Naive thymus-derived CD8-positive, alpha-beta T cell (primary cell): ENCODE measurements at regions not wholly inside any gene's neighbourhood (a gene's known extent, or its start where the extent isn't known, plus 50 kb on each side); places are given as distances from the start of the nearest gene placed in this dataset.

Source experiments
- ATAC-seq, 2 donors: fragments of 150-1000 bp; cut with Tn5 transposase in 1 of 2; sonication (Bioruptor Pico), chemical (Tn5 transposase) in 1 of 2; 1 replicate in 1 of 2; 2 replicates in 1 of 2; pipeline ENCODE4 v1.10.0; 2021; ENCODE audit warnings: mild to moderate bottlenecking in 2 of 2, moderate library complexity in 2 of 2
- POLR2A ChIA-PET: fragments of 350-600 bp; sonication (Branson Sonifier 250); formaldehyde crosslinking; loops from one replicate; lab custom pipeline; 2021; ENCODE audit warnings: antibody characterized with exemption; lab: Charles Lee
- DNase-seq, 10 donors: peaks; one replicate each; pipeline versions ENCODE4 v3.0.0 to v3.0.0-alpha.2; 2020 to 2022
- H3K27ac Mint-ChIP-seq, 10 donors: one replicate each; pipeline ENCODE4 v1.8.0; 2020 to 2022; ENCODE audit warnings: mild to moderate bottlenecking in 10 of 10, mixed read lengths in 10 of 10, moderate library complexity in 4 of 10, inconsistent platforms in 1 of 10
- H3K27me3 Mint-ChIP-seq, 5 donors: one replicate each; pipeline ENCODE4 v1.8.0; 2021 to 2022; ENCODE audit warnings: mixed read lengths in 5 of 5
- H3K36me3 Mint-ChIP-seq, 3 donors: one replicate each; pipeline ENCODE4 v1.8.0; 2020 to 2022; ENCODE audit warnings: mixed read lengths in 3 of 3, mild to moderate bottlenecking in 2 of 3, inconsistent platforms in 1 of 3
- H3K4me1 Mint-ChIP-seq, 4 donors: one replicate each; pipeline ENCODE4 v1.8.0; 2021 to 2022; ENCODE audit warnings: mixed read lengths in 4 of 4
- H3K4me3 Mint-ChIP-seq, 10 donors: one replicate each; pipeline ENCODE4 v1.8.0; 2020 to 2022; ENCODE audit warnings: mild to moderate bottlenecking in 10 of 10, mixed read lengths in 10 of 10, moderate library complexity in 6 of 10, inconsistent platforms in 1 of 10
- H3K9me3 Mint-ChIP-seq, 9 donors: one replicate each; pipeline ENCODE4 v1.8.0; 2020 to 2022; ENCODE audit warnings: mixed read lengths in 9 of 9, mild to moderate bottlenecking in 3 of 9, inconsistent platforms in 1 of 9, moderate library complexity in 1 of 9

DNA sequence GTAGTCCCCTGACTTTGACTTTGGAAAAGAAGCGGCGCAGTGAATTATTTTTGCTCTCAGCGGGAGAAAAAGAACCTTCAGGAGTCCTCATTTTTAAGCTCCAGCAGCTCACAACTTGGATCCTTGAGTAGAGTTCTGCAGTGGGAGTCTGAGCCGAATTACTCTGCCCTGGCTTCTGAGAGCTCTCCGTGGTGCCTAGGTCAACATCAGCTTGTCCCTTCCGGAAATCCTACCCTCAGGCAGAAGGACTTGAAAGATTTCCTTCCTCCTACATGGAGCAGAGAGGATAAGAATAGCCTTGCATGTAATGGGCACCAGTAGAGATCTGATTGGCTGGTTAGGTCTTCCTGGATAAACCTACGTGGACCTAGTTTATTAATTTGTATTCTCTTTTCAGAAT is 549.7 kb upstream of the TENM3 start:
- peaks cover 0 to 6% (median 0%) of the 10 kb centered on the region in 9 donors for H3K9me3 Mint-ChIP-seq
- ATAC-seq = no peak
- peaks cover 0 to 6% (median 0%) of the 10 kb centered on the region in 5 donors for H3K27me3 Mint-ChIP-seq
- H3K4me3 Mint-ChIP-seq = no peak overlapping the region
- H3K4me1 Mint-ChIP-seq = no peaks in the 10 kb centered on the region
- H3K36me3 Mint-ChIP-seq = no peaks in the 10 kb centered on the region
- no peak overlapping the region for H3K27ac Mint-ChIP-seq
- no peak for DNase-seq
- POLR2A ChIA-PET = no interaction called here

DNA sequence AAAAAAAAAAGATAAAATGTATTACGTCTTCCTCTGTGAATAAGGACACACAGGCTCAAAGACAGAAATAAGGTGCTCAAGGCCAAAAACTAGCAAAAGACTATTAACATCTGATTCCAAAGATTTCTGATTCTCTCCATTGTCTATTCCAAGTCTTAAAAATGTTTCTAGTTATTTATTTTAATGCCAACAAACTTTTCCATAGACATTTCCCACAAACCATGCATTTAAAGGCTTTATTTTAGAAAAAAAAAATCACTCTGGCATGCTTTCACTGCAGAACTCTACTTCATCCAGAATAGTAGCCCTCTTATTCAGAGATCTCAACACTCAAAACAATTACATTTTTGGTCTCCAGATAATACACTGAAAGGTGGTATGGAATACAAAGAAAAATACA is 545.0 kb upstream of the TENM3 start:
- Mint-ChIP-seq H3K27me3 (no peaks in the 10 kb centered on the region), H3K9me3 (peaks cover 0 to 7% (median 0%) of the 10 kb centered on the region in 9 donors), H3K27ac (no peak overlapping the region), H3K4me3 (no peak overlapping the region), H3K4me1 (no peaks in the 10 kb centered on the region), H3K36me3 (no peaks in the 10 kb centered on the region)
- ATAC-seq (no peak), DNase-seq (no peak)
- POLR2A ChIA-PET = no interaction called here

DNA sequence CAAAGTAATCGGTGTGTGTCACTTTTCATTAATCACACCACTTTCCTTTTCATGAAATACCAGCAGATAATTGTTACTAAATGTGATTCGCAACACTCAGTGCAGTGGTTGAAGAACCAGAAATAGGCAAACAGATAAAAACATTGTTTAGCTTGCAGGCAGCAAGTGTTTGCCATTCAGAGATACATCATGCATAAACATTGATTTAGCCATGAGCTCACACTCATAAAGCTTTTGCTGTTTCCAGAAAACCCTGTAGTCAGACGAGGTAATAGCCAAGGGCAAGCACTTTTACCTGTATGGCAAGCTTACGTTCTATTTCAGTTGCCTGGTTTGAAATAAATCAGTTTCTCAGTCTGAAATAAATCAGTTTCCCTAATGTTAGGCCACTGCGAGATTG is 542.0 kb upstream of the TENM3 start:
- POLR2A ChIA-PET = no interaction called here
- Mint-ChIP-seq H3K4me1 (no peaks in the 10 kb centered on the region), H3K4me3 (no peak overlapping the region), H3K36me3 (no peaks in the 10 kb centered on the region), H3K27me3 (no peaks in the 10 kb centered on the region), H3K27ac (no peak overlapping the region), H3K9me3 (peaks cover 0 to 16% (median 0%) of the 10 kb centered on the region in 9 donors)
- ATAC-seq (no peak), DNase-seq (no peak)

DNA sequence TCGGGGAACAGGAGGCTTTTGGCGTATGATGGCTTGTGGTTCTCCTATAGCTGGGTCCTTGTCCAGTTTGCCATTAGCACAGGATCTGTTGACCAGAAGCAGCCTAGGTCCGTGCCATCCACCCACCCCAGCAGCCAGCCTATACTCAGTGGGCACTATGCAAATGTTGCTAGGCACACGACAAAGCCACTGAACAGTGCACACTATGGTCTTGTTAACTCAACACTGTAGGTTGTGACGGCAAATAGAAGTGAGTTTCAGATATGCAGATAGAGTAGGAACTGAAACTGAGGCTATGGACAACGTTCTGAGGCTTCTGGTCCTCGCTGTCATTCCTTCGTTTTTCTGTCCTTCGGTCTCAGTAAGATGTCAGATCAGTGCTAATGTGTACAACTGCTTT is 541.3 kb upstream of the TENM3 start:
- POLR2A ChIA-PET = no interaction called here
- DNase-seq (no peak), ATAC-seq (no peak)
- Mint-ChIP-seq H3K4me3 (no peak overlapping the region), H3K9me3 (peaks cover 0 to 16% (median 0%) of the 10 kb centered on the region in 9 donors), H3K36me3 (no peaks in the 10 kb centered on the region), H3K27ac (no peak overlapping the region), H3K27me3 (no peaks in the 10 kb centered on the region), H3K4me1 (no peaks in the 10 kb centered on the region)

DNA sequence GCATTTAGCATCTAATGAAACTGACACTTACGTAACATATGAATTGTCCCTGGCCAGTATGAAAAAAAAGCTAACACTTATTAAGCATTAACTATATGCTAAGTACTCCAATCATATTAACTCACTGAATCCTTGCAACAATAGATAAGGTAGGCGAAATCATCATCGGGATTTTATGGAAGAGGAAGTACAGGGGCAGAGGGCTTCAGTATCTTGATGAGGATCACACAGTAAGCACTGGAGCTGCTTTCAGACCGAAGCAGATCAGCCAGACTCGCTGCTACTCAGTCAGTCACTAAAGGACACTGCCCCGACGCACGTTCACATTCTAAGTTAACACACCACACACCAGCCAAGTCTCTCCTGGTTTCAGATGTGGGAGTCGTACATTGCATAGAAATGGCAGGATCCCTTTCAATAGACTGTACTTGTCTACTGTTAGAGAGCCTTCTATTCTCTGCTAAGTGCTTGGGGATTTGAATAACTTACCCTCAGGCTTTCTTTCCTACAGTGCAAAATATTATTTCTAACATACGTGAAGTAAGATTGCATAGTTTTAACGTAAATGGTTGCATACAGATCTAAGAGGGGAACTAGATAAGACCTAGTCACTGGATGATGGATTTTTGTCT is 540.2 kb upstream of the TENM3 start:
- H3K4me1 Mint-ChIP-seq = no peaks in the 10 kb centered on the region
- H3K27me3 Mint-ChIP-seq = no peaks in the 10 kb centered on the region
- DNase-seq = no peak
- H3K9me3 Mint-ChIP-seq = peaks cover 0 to 15% (median 0%) of the 10 kb centered on the region in 9 donors
- H3K36me3 Mint-ChIP-seq = no peaks in the 10 kb centered on the region
- no peak overlapping the region for H3K27ac Mint-ChIP-seq
- ATAC-seq = no peak
- POLR2A ChIA-PET = no interaction called here
- no peak overlapping the region for H3K4me3 Mint-ChIP-seq

DNA sequence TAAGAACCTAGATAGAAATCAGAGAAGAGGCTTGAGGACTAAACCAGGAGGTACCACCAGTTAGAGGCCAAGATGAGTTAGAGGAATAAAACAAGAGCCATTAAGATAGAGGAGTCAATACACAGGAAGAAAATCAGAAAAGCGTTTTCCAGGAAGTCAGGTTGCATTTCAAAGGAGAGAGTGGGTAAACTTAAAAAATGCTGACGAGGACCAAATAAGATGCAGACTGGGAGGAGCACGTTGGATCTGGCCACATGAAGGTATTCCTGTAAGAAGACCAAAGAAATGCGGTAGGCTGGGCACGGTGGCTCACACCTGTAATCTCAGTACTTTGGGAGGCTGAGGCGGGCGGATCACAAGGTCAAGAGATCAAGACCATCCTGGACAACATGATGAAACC is 533.1 kb upstream of the TENM3 start:
- ATAC-seq (no peak), DNase-seq (no peak)
- peaks cover 0 to 11% (median 0%) of the 10 kb centered on the region in 3 donors for H3K36me3 Mint-ChIP-seq
- H3K27me3 Mint-ChIP-seq = no peaks in the 10 kb centered on the region
- POLR2A ChIA-PET = no interaction called here
- peaks cover 2 to 27% (median 10%) of the 10 kb centered on the region in 9 donors for H3K9me3 Mint-ChIP-seq
- no peak overlapping the region for H3K4me3 Mint-ChIP-seq
- H3K27ac Mint-ChIP-seq = no peak overlapping the region
- H3K4me1 Mint-ChIP-seq = no peaks in the 10 kb centered on the region

DNA sequence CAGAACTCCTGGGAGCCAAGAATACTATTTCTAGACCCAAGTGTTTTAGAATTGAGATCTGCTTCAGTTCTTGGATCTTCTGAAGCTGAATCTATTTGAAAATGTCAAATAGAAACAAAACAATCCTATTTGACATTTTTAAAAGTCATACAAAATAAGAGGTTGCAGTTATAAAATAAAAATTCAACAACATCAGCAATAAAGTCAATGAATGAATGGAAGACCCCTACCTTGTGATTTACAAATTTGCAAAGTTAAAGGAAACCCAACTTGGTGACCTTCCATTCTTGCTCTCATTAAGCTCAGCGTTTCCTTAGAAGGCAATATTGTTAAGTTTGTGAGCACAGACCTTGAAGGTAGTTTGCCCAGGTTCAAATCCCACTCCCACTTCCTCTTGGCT is 531.8 kb upstream of the TENM3 start:
- DNase-seq (no peak), ATAC-seq (no peak)
- H3K4me1 Mint-ChIP-seq = no peaks in the 10 kb centered on the region
- H3K4me3 Mint-ChIP-seq = no peak overlapping the region
- H3K9me3 Mint-ChIP-seq = peaks cover 2 to 27% (median 12%) of the 10 kb centered on the region in 9 donors
- no peak overlapping the region for H3K27ac Mint-ChIP-seq
- no peaks in the 10 kb centered on the region for H3K27me3 Mint-ChIP-seq
- peaks cover 0 to 11% (median 0%) of the 10 kb centered on the region in 3 donors for H3K36me3 Mint-ChIP-seq
- POLR2A ChIA-PET = no interaction called here

DNA sequence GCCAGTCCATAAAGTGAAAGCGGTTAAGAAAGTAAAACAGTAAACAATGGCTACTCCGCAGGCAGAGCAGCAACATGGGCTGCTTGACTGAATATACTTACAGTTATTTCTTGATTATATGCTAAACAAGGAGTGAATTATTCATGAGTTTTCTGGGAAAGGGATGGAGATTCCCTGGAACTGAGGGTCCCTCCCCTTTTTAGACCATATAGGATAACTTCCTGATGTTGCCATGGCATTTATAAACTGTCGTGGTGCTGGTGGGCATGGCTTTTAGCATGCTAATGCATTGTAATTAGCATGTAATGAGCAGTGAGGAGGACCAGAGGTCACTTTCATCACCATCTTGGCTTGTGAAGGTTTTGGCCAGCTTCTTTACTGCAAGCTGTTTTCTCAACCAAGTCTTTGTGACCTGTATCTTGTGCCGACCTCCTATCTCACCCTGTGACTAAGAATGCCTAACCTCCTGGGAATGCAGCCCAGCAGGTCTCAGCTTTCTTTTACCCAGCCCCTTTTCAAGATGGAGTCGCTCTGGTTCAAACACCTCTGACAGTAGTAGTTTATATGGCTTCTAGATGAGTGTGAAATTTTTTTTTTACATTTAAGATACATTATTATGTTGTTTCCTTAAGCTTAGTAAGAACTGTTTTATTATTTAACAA is 514.8 kb upstream of the TENM3 start:
- H3K27me3 Mint-ChIP-seq = peaks cover 0 to 3% (median 0%) of the 10 kb centered on the region in 5 donors
- H3K9me3 Mint-ChIP-seq = peaks cover 0 to 15% (median 2%) of the 10 kb centered on the region in 9 donors
- POLR2A ChIA-PET = no interaction called here
- DNase-seq (no peak), ATAC-seq (no peak)
- H3K4me1 Mint-ChIP-seq = no peaks in the 10 kb centered on the region
- H3K36me3 Mint-ChIP-seq = no peaks in the 10 kb centered on the region
- H3K4me3 Mint-ChIP-seq = no peak overlapping the region
- H3K27ac Mint-ChIP-seq = no peak overlapping the region

DNA sequence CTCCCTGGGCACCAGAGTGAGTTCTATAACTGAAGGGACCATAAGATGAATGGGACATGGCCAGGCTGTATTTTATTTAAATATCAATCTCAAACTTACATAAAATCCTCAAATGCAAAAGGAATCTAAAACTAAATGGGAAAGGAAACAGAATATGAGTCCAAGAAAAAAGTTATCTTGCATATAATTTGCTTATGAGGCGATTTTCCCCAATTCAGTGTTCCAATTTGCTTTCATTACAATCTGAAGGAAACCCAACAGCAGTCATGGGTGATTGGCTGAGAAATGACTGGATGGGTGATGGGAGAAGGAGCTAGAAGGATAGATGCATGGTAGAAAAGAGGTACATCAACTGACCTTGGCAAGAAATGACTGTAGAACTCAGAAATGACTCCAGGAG is 511.3 kb upstream of the TENM3 start:
- POLR2A ChIA-PET = no interaction called here
- Mint-ChIP-seq H3K27me3 (peaks cover 0 to 3% (median 0%) of the 10 kb centered on the region in 5 donors), H3K27ac (no peak overlapping the region), H3K4me3 (no peak overlapping the region), H3K9me3 (peaks cover 0 to 9% (median 0%) of the 10 kb centered on the region in 9 donors), H3K4me1 (no peaks in the 10 kb centered on the region), H3K36me3 (no peaks in the 10 kb centered on the region)
- no peak for ATAC-seq
- DNase-seq = no peak

DNA sequence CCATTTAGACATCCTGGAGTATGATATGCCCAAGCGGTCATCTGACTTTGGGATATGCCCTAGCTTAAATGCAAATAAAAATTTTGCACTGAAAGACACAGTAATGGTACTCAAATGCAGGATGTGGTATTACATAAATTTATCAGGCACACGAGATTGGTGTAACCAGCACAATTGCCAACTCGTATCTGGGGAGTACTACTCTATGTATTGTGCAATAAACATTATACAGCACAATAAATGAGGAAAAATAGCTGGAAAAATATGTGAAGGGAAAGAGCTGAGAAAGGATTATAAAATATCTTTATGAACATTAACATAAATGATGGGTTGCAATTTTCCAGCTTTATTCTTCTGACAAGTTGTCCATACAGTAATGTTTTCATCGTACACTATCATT is 505.5 kb upstream of the TENM3 start:
- H3K9me3 Mint-ChIP-seq = peaks cover 0 to 7% (median 2%) of the 10 kb centered on the region in 9 donors
- H3K36me3 Mint-ChIP-seq = no peaks in the 10 kb centered on the region
- no peak overlapping the region for H3K4me3 Mint-ChIP-seq
- no peaks in the 10 kb centered on the region for H3K4me1 Mint-ChIP-seq
- no peaks in the 10 kb centered on the region for H3K27me3 Mint-ChIP-seq
- DNase-seq (no peak), ATAC-seq (no peak)
- H3K27ac Mint-ChIP-seq = no peak overlapping the region
- POLR2A ChIA-PET = no interaction called here

DNA sequence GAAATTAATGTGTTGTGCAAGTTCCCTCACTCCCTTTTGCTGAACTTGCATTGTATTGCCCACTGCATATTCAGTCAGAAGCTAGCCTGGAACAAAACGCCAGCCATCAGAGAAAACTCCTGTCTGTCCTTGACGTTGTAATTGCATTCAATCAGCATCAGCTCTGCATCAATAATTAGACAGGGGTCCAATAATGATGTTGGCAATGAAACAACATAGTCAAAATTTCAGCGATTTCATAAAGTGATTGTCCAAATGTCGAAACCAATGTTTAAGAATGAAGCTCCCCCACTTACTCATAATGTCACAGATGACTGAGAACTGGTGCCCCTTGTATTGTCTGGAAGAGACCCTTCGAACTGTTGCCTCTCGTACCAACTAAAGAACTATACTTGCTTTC is 504.2 kb upstream of the TENM3 start:
- Mint-ChIP-seq H3K36me3 (no peaks in the 10 kb centered on the region), H3K4me3 (no peak overlapping the region), H3K9me3 (peaks cover 0 to 10% (median 3%) of the 10 kb centered on the region in 9 donors), H3K4me1 (no peaks in the 10 kb centered on the region), H3K27ac (no peak overlapping the region), H3K27me3 (no peaks in the 10 kb centered on the region)
- POLR2A ChIA-PET = no interaction called here
- no peak for ATAC-seq
- no peak for DNase-seq

DNA sequence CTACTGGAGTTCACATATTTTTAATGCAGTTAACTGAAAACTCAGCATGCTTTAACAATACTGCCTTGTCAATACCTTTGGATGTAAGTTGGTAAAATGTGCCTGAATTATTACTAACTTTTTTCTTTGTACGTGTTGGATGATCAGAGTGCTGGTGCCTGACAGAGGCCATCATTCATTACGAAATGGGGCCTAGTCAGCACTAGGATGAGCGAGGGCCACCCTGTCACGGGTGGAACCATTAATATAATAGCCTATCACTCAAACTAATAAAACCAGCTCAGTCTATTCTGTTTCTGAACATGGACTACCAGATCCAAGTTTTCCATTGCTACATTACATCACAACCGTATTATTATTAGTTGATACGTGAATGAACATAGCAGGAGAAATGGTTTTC is 501.7 kb upstream of the TENM3 start:
- Mint-ChIP-seq H3K27ac (no peak overlapping the region), H3K9me3 (peaks cover 0 to 10% (median 5%) of the 10 kb centered on the region in 9 donors), H3K36me3 (no peaks in the 10 kb centered on the region), H3K27me3 (no peaks in the 10 kb centered on the region), H3K4me1 (no peaks in the 10 kb centered on the region), H3K4me3 (no peak overlapping the region)
- POLR2A ChIA-PET = no interaction called here
- ATAC-seq (no peak), DNase-seq (no peak)

DNA sequence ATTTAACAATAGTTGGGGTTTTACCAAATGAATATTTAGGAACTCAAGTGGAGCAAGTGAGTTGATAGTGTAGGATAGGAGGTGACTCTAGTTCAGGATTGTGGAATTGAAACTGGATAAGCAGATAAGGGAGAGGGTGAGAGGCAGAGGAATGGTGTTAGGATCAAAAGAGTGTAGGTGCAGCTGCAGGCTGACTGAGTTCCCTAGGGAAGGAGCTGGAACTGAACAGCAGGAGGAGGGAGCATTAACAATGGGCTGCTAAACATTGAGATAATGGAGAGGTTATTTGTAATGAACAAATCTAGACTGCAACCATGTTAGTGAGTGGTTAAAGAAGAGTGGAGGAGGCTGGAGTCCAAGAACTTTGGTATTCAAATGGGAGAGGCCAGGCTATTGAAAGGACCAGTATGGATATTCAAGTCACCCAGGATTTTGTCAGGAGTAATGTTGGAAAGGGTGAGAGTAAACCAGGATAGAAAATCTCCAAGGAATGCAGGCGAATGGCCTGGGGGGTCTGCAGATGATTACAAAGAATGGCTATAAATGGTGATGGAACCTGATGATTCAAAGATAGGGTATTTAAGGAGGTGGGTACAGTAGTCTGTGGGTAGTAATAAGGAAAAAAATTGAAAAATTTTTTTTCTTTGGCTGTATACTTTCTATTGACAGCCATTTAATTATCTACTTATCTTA is 497.1 kb upstream of the TENM3 start:
- no peak overlapping the region for H3K27ac Mint-ChIP-seq
- no peak for DNase-seq
- H3K9me3 Mint-ChIP-seq = peaks cover 0 to 10% (median 3%) of the 10 kb centered on the region in 9 donors
- ATAC-seq = no peak
- no peaks in the 10 kb centered on the region for H3K27me3 Mint-ChIP-seq
- H3K4me1 Mint-ChIP-seq = no peaks in the 10 kb centered on the region
- POLR2A ChIA-PET = no interaction called here
- H3K36me3 Mint-ChIP-seq = no peaks in the 10 kb centered on the region
- H3K4me3 Mint-ChIP-seq = no peak overlapping the region
